CMK (cell line): ENCODE measurements at regions not wholly inside any gene's neighbourhood (a gene's known extent, or its start where the extent isn't known, plus 50 kb on each side); places are given as distances from the start of the nearest gene placed in this dataset.

Experiments
- DNase-seq: peaks from one replicate; pipeline ENCODE4 v3.0.0-alpha.2; 2010; ENCODE audit warnings: low read depth

DNA sequence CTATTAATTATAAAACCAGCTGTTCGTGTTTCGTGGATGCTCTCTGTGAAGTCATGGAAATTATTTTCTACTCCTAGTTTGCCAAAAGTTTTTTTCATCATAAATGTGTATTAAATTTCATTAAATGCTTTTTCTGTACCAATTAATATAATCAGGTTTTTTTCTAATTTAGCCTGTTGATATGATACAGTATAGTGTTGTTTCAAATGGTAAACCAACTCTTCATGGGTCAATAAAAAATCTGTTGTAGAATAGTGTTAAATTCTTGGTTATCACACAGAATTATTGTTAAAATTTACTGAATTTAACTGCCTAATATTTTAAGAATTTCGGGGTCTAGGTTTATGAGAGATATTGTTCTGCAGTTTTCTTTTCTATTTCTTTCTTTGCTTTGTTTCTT lies 505.9 kb upstream of the MANEA start:
- DNase-seq, result no peak

- DNase-seq, result no peak
Observed at GRCh38 chr6:95078457-95078856, 498.9 kb upstream of the MANEA start.

- no peak for DNase-seq
Observed at GRCh38 chr6:95081231-95081630, 496.1 kb upstream of the MANEA start.

GRCh38 chr6:95081949-95082348 lies 495.4 kb upstream of the MANEA start:
- no peak for DNase-seq

GRCh38 chr6:95083506-95083905 lies 493.8 kb upstream of the MANEA start:
- no peak for DNase-seq

DNA sequence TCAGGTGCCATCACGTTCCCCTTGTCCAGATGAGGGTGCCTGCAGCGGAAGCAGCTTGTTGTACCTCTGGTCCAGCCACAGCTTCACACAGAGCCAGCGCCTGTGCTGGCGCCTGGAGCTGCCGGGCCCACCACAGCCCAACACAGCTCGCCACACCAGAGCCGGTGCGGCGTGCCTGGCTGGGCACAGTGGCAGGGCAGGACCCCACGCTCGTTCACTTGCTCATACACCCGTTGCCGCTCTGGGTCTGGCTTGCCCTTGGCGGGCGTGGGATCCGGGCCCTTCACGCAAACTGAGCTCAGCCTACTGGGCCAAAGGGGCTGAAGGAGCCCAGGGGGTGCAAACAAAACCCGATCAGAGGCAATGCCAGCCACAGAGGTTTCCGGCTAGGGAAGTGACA lies 492.5 kb upstream of the MANEA start:
- DNase-seq, result no peak

- no peak for DNase-seq
Observed at GRCh38 chr6:95087394-95088097, 489.8 kb upstream of the MANEA start.

- no peak for DNase-seq
Observed at GRCh38 chr6:95091823-95092436, 485.4 kb upstream of the MANEA start.

GRCh38 chr6:95093154-95093553 lies 484.2 kb upstream of the MANEA start:
- DNase-seq, result no peak

DNA sequence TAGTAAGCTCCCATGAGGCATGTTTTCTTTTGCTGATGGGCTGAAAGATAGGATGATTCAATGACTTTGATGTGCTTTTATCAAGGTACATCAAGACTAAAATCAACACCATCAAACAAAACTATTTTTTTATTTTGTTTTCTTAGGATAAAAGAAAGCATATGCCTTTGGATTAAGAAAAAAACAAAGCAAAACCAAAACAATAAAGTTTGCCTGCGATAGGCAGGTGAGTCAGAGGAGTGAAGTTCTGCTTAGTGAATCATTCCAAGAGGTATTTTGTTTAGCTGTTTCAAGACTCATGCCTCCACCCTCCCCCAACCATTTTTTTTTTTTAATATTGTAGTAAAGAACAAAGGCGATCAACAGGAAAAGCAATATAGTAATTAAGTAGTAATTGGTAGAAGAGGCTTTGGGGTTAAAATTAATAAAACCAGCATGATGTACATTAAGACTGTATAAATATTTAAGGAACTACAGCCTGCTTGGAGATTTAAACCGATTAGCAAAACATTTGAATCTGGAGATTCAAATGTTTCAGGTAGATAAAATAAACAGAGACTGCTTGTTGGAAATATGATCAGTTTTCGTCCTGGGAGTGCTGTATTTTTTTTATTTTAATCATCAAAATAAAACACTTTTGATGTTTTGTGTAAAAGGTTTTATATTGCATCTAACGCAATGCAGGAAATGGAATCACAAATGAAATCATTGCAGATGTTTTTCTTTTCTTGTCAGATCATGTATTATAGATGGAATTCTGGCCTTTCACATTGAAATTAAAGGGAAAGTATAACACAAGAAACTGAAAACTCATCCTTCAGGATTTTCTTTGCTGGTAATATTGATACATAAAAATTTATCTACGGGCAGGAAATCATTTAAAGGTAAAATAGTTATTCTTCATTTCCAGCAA lies 482.3 kb upstream of the MANEA start:
- no peak for DNase-seq

GRCh38 chr6:95095855-95096254 lies 481.5 kb upstream of the MANEA start:
- DNase-seq, result no peak

DNA sequence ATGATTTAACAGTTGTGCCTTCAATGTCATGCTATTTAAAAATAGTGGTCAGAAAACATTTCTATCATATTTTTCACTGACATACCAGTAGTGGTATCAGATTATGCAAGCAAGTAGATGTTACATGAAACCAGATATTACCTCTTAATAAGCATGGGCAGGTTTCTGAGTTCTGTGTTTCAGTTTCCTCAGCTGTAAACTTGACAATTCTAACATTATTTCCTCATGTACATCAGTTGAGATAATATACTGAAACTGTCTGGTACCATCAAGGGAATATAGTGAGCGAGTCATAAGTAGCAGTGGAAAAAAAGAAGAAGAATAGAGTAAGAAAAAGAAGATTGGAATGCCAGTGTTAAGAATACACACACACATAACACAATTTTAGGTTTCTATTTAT lies 477.9 kb upstream of the MANEA start:
- no peak for DNase-seq

DNA sequence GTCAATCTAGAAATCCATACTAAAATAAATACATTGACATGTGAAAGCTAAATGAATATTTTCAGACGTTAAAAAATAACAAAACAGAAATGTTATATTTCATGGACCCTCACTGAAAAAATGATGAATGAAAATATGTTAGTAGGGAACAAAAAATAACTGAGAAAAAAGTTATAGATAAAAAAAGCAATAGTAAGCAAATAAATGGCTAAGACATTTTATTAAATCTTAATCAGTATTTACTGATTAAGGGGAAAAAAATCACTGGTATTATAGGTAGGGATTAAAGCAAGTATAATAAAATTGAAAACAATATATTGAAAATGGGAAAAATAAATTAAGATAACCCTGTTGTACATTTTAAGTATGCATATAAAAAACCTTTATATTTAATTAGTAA lies 468.1 kb upstream of the MANEA start:
- no peak for DNase-seq

- DNase-seq, result no peak
Observed at GRCh38 chr6:95110767-95111166, 466.6 kb upstream of the MANEA start.

DNA sequence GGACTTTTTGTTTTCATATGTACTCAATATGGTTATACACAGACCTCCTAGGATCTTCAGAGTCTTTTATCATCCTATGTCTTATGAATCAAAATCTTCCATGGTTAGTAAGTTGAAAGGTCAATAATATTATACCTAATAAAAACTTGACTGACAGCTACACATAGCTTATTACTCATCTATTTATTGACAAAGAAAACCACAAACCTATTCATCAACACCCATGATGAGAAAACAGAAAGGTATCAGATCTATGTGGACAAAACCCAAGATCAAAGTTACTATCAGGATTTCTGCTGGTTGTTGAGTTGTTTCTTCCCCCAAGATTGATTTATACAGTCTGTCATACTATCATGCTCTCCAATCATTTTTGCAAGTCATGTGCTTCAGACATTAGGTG lies 460.1 kb upstream of the MANEA start:
- DNase-seq, result no peak

GRCh38 chr6:95119927-95120326 lies 457.4 kb upstream of the MANEA start:
- no peak for DNase-seq

- no peak for DNase-seq
Observed at GRCh38 chr6:95120984-95121383, 456.4 kb upstream of the MANEA start.

- no peak for DNase-seq
Observed at GRCh38 chr6:95127261-95127660, 450.1 kb upstream of the MANEA start.

DNA sequence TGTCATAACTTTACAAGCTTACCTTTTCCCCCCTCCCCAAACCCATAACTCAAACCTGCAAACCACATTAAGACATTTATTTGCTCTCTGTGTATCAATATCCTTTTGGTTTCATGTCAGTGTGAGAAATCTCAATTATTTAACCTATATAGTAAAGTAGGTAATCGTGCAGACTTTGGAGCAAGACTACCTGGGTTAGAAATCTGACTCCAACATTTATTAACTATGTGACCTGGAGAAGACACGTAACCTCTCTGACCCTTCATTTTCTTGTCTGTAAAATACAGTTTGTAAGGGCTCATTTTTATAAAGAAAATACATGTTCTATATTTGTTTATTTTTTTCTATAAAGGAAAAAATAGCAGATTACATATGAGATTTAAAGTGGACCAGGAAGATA lies 448.9 kb upstream of the MANEA start:
- no peak for DNase-seq

DNA sequence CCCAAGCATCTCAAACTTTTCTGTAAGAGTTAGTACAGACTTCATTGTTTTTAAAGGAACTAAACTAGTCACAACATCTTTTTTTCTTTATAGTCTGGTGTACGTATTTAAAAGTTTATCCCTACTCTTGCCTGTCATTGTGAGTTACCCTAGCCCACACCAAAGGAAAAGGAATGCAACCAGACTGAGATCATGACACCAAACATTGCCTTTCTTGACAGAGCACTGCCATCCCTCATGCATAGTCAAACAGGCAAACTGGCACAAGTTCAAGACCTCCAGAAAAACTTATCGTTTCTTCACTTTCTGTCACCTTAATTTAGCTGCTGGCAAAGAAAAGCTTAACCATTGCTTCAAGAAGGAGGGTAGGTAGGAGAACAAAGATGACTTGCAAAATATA lies 448.4 kb upstream of the MANEA start:
- DNase-seq, result no peak

DNA sequence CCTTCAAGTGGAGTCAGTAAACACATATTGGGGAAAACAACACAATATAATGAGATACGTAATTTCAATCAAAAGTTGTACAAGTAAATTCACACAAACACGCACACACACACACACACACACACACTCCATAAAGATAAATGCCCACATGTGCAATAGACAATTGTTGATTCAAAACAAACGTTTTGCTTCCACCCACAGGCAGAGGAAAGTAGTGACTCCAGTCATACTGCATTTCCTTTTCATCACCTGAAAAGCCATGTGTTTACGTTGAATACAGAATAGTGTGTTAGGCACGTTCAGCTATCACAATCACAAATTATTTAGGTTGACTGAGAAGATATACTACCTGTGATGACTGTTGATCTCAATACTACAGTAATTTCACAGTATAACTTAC lies 443.8 kb upstream of the MANEA start:
- DNase-seq, result no peak

DNA sequence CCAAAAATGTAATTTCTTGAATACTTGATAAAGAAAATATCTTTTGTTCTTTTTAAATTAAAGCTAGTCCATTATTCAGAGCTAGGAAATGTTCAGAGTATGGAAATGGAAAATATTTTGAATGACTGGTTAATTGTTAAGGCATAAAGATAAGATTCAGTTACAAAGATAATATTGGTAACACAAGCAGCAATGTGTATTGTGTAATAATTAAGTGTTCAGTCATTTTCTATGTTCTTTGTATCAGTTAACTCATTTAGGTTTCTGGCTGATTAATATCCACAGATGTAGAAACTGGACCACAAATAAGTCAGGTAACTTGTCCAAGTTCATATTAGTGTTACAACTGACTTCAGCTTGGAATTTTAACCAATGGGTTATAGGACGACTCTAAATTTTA lies 442.2 kb upstream of the MANEA start:
- DNase-seq, result no peak

DNA sequence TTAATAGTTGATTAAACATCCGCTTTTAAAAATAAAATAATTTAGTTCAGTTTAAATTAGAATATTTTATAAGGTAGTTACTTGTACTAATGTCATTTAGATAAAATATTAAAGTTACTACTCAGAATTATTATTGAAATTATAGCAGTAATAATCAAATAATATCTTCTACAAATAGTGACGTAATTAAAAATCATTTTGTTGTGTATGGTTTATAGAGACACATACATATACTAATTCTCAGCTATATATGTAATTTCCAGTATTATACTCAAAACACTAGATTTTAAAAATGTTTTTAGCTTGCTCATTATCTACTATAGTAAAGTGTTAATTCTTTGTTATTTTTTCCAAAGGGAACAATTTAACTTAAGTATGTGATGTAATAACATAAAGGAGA lies 435.2 kb upstream of the MANEA start:
- DNase-seq, result no peak
